ENCODE measurements at regions not wholly inside any gene's neighbourhood (a gene's known extent, or its start where the extent isn't known, plus 50 kb on each side); places are given as distances from the start of the nearest gene placed in this dataset.

- no peak for DNase-seq (ENCODE audit: low read depth)
These were observed 127.2 kb upstream of the PRNP start for GRCh38 chr20:4559106-4559505.

GRCh38 chr20:4556781-4557180 is 129.5 kb upstream of the PRNP start:
- DNase-seq (ENCODE audit: low read depth) = no peak

GRCh38 chr20:4555188-4555890 is 130.9 kb upstream of the PRNP start:
- no peak for DNase-seq (ENCODE audit: low read depth)

- no peak for DNase-seq (ENCODE audit: low read depth)
These were observed 131.9 kb upstream of the PRNP start for GRCh38 chr20:4554346-4554745.

GRCh38 chr20:4552075-4552640 is 134.1 kb upstream of the PRNP start:
- no peak for DNase-seq (ENCODE audit: low read depth)

GRCh38 chr20:4550740-4551139 is 135.5 kb upstream of the PRNP start:
- no peak for DNase-seq (ENCODE audit: low read depth)

GRCh38 chr20:4549711-4550259 is 136.5 kb upstream of the PRNP start:
- no peak for DNase-seq (ENCODE audit: low read depth)

GRCh38 chr20:4548552-4548951 is 137.7 kb upstream of the PRNP start:
- DNase-seq (ENCODE audit: low read depth) = no peak

- DNase-seq (ENCODE audit: low read depth) = no peak
These were observed 139.5 kb upstream of the PRNP start for GRCh38 chr20:4546786-4547185.

- no peak for DNase-seq (ENCODE audit: low read depth)
These were observed 139.9 kb upstream of the PRNP start for GRCh38 chr20:4546342-4546741.

- no peak for DNase-seq (ENCODE audit: low read depth)
These were observed 140.7 kb upstream of the PRNP start for GRCh38 chr20:4545526-4545925.

- no peak for DNase-seq (ENCODE audit: low read depth)
These were observed 141.5 kb upstream of the PRNP start for GRCh38 chr20:4544765-4545164.

GRCh38 chr20:4542270-4542669 is 144.0 kb upstream of the PRNP start:
- no peak for DNase-seq (ENCODE audit: low read depth)

GRCh38 chr20:4534315-4534714 is 151.9 kb upstream of the PRNP start:
- no peak for DNase-seq (ENCODE audit: low read depth)

- DNase-seq (ENCODE audit: low read depth) = no peak
These were observed 152.7 kb upstream of the PRNP start for GRCh38 chr20:4533368-4534133.

GRCh38 chr20:4532772-4533171 is 153.5 kb upstream of the PRNP start:
- no peak for DNase-seq (ENCODE audit: low read depth)

GRCh38 chr20:4524792-4525191 is 161.5 kb upstream of the PRNP start:
- no peak for DNase-seq (ENCODE audit: low read depth)

- no peak for DNase-seq (ENCODE audit: low read depth)
These were observed 161.9 kb upstream of the PRNP start for GRCh38 chr20:4524307-4524706.

GRCh38 chr20:4522310-4522709 is 163.9 kb upstream of the PRNP start:
- no peak for DNase-seq (ENCODE audit: low read depth)

GRCh38 chr20:4521170-4521968 is 164.9 kb upstream of the PRNP start:
- no peak for DNase-seq (ENCODE audit: low read depth)

GRCh38 chr20:4519534-4519933 is 166.7 kb upstream of the PRNP start:
- no peak for DNase-seq (ENCODE audit: low read depth)

GRCh38 chr20:4516876-4517275 is 169.4 kb upstream of the PRNP start:
- no peak for DNase-seq (ENCODE audit: low read depth)

Data from activated T-helper 9 cell treated with anti-CD3 and anti-CD28 coated beads, Interleukin-2, amount 50 U/mL, for 16 hours (primary cell).